ENCODE measurements at regions not wholly inside any gene's neighbourhood (a gene's known extent, or its start where the extent isn't known, plus 50 kb on each side); places are given as distances from the start of the nearest gene placed in this dataset.
"Not testable (repeated sequence)": the region's sequence is repeated elsewhere in the genome, so short reads cannot be mapped to it uniquely, and the experiment has no call there.

- DNase-seq: not testable (repeated sequence)
Observed at GRCh38 chr12:33022724-33023123, 126.1 kb upstream of the PKP2 start.

GRCh38 chr12:33017029-33017428 lies 120.5 kb upstream of the PKP2 start:
- not testable (repeated sequence) for DNase-seq

GRCh38 chr12:33012226-33012625 lies 115.6 kb upstream of the PKP2 start:
- DNase-seq: no peak

- no peak for DNase-seq
Observed at GRCh38 chr12:33006106-33006505, 109.5 kb upstream of the PKP2 start.

GRCh38 chr12:33000016-33000415 lies 103.4 kb upstream of the PKP2 start:
- DNase-seq: no peak

- DNase-seq: no peak
Observed at GRCh38 chr12:32997471-32997870, 100.9 kb upstream of the PKP2 start.

GRCh38 chr12:32995623-32996022 lies 99.0 kb upstream of the PKP2 start:
- no peak for DNase-seq

GRCh38 chr12:32993404-32993803 lies 96.8 kb upstream of the PKP2 start:
- DNase-seq: no peak

GRCh38 chr12:32989705-32990104 lies 93.1 kb upstream of the PKP2 start:
- no peak for DNase-seq

- no peak for DNase-seq
Observed at GRCh38 chr12:32988982-32989381, 92.4 kb upstream of the PKP2 start.

GRCh38 chr12:32987512-32987911 lies 90.9 kb upstream of the PKP2 start:
- DNase-seq: no peak

- DNase-seq: no peak
Observed at GRCh38 chr12:32983968-32984367, 87.4 kb upstream of the PKP2 start.

- DNase-seq: no peak
Observed at GRCh38 chr12:32983332-32983731, 86.8 kb upstream of the PKP2 start.

- DNase-seq: no peak
Observed at GRCh38 chr12:32981139-32981538, 84.6 kb upstream of the PKP2 start.

GRCh38 chr12:32975122-32975521 lies 78.5 kb upstream of the PKP2 start:
- no peak for DNase-seq

GRCh38 chr12:32970465-32971110 lies 74.0 kb upstream of the PKP2 start:
- no peak for DNase-seq

GRCh38 chr12:32964981-32965585 lies 68.5 kb upstream of the PKP2 start:
- no peak for DNase-seq

GRCh38 chr12:32956418-32956817 lies 59.8 kb upstream of the PKP2 start:
- DNase-seq: not testable (repeated sequence)

GRCh38 chr12:32952681-32953080 lies 56.1 kb upstream of the PKP2 start:
- DNase-seq: no peak

GRCh38 chr12:32949815-32950214 lies 53.2 kb upstream of the PKP2 start:
- DNase-seq: no peak

- DNase-seq: peak; percentile 10
Observed at GRCh38 chr12:32947206-32948067, 50.9 kb upstream of the PKP2 start.

- no peak for DNase-seq
Observed at GRCh38 chr12:32946504-32947131, 50.0 kb upstream of the PKP2 start.
